Calu3 (cell line): ENCODE measurements at regions not wholly inside any gene's neighbourhood (a gene's known extent, or its start where the extent isn't known, plus 50 kb on each side); places are given as distances from the start of the nearest gene placed in this dataset.

Source experiments
- BruUV-seq: library from RNA; stranded (reverse); fragments of 400-500 nt; replicated peaks from 2 replicates; lab custom pipeline; 2021; lab: Mats Ljungman, UMichigan
- CTCF ChIA-PET: fragments of 300-600 bp; sonication (Branson Sonifier 250); formaldehyde crosslinking; loops from one replicate; lab custom pipeline; 2022; ENCODE audit warnings: antibody characterized with exemption; lab: Charles Lee
- DNase-seq: peaks from one replicate; pipeline ENCODE4 v3.0.0; 2022
- H3K27ac Mint-ChIP-seq: one replicate; pipeline ENCODE4 v1.8.0; 2022; ENCODE audit warnings: mixed read lengths; ENCODE audit not compliant: unreplicated experiment
- H3K27me3 Mint-ChIP-seq: one replicate; pipeline ENCODE4 v1.8.0; 2022; ENCODE audit warnings: mixed read lengths; ENCODE audit not compliant: unreplicated experiment
- H3K36me3 Mint-ChIP-seq: one replicate; pipeline ENCODE4 v1.8.0; 2022; ENCODE audit warnings: mild to moderate bottlenecking, moderate library complexity, mixed read lengths; ENCODE audit not compliant: insufficient read depth, unreplicated experiment
- H3K4me1 Mint-ChIP-seq: one replicate; pipeline ENCODE4 v1.8.0; 2022; ENCODE audit warnings: mild to moderate bottlenecking, low read depth, mixed read lengths; ENCODE audit not compliant: unreplicated experiment
- H3K4me3 Mint-ChIP-seq: one replicate; pipeline ENCODE4 v1.8.0; 2022; ENCODE audit warnings: mild to moderate bottlenecking, low read depth, moderate library complexity, mixed read lengths; ENCODE audit not compliant: unreplicated experiment
- H3K9me3 Mint-ChIP-seq: one replicate; pipeline ENCODE4 v1.8.0; 2022; ENCODE audit warnings: low read depth, mixed read lengths; ENCODE audit not compliant: unreplicated experiment
- CTCF ChIP-seq: fragments of 200-600 bp; IDR thresholded peaks from one replicate; pipeline ENCODE4 v1.8.0; 2022; ENCODE audit warnings: antibody characterized with exemption; ENCODE audit not compliant: unreplicated experiment
- intact Hi-C: fragments of 100-400 bp; cut with micrococcal nuclease; formaldehyde crosslinking; loops from one replicate; pipeline ENCODE4 v1.10.0; 2022; ENCODE audit not compliant: unreplicated experiment

DNA sequence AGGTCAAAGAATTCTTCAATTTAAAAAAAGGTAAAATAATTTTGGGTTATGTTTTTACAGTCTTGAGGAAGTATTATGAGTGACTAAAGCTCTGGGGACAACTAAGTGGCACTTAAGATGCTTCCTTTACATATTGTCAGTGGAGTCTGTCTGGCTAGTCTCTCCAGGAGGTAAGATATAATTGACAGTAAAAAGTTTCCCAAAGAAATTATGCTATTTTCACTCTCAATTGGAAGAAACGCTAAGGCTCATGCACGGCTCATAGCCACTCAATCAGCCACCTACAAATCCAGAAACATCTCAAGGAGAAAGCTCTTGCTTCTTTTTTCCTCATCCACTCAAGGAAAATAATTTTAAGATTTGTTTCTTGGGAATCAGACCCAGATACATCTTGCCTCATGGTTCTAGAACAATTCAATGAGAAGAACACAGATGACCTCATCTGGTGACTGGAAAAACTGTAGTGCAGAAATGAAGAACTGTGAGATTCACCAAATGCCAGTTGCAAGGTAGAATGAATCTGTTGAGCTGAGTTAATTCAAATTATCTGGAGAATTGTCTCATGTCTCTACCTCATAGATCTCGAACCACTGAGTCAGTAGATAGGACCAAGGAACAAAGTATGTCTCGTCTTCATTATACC lies 252.9 kb downstream of the TPBG start:
- no peak for TF ChIP-seq CTCF
- H3K27ac Mint-ChIP-seq, result no peak overlapping the region
- DNase-seq, result no peak
- no peaks in the 10 kb centered on the region for H3K36me3 Mint-ChIP-seq
- BruUV-seq, result no TSS peak
- no peak overlapping the region for H3K4me3 Mint-ChIP-seq
- intact Hi-C loops, result no loop called here
- peaks cover 4% of the 10 kb centered on the region for H3K9me3 Mint-ChIP-seq
- H3K27me3 Mint-ChIP-seq, result no peaks in the 10 kb centered on the region
- CTCF ChIA-PET, result no interaction called here
- H3K4me1 Mint-ChIP-seq, result no peaks in the 10 kb centered on the region

- Mint-ChIP-seq H3K9me3 (peaks cover 9% of the 10 kb centered on the region), H3K4me3 (no peak overlapping the region), H3K36me3 (no peaks in the 10 kb centered on the region), H3K4me1 (no peaks in the 10 kb centered on the region), H3K27ac (no peak overlapping the region), H3K27me3 (no peaks in the 10 kb centered on the region)
- TF ChIP-seq CTCF, result no peak
- no TSS peak for BruUV-seq
- no peak for DNase-seq
- intact Hi-C loops, result no loop called here
- CTCF ChIA-PET, result interaction anchor here (0.7 kb wide), 1 partner anchor 436 kb away, joined by 5 read pairs; no protein-coding TSS in a partner anchor
Measured at GRCh38 chr6:82617648-82618047, 254.0 kb downstream of the TPBG start.

DNA sequence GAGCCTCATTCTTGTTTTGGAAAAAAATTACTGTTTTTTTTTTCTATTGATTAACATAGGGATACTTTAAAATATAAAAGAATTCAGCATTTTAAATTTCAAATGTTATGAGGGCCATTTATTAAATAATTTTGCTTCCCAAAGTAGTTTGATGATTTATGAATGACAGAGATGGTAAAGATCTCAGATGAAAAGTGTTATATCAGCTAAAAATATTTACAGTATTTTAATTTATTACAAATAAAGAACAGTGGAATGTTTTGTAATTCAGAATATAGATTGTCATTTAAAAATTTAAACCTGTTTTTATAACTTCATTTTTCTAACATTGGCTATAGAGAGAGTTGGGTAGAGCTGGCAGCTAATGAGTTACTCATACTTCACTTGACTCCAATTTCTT lies 256.0 kb downstream of the TPBG start:
- no peak overlapping the region for H3K4me3 Mint-ChIP-seq
- H3K9me3 Mint-ChIP-seq, result peaks cover 9% of the 10 kb centered on the region
- no TSS peak for BruUV-seq
- no peaks in the 10 kb centered on the region for H3K27me3 Mint-ChIP-seq
- no peaks in the 10 kb centered on the region for H3K36me3 Mint-ChIP-seq
- intact Hi-C loops, result no loop called here
- DNase-seq, result no peak
- no peaks in the 10 kb centered on the region for H3K4me1 Mint-ChIP-seq
- H3K27ac Mint-ChIP-seq, result no peak overlapping the region
- CTCF ChIA-PET, result interaction anchor here (1.0 kb wide), 1 partner anchor 14 kb away, joined by 3 read pairs; no protein-coding TSS in a partner anchor
- TF ChIP-seq CTCF, result no peak

DNA sequence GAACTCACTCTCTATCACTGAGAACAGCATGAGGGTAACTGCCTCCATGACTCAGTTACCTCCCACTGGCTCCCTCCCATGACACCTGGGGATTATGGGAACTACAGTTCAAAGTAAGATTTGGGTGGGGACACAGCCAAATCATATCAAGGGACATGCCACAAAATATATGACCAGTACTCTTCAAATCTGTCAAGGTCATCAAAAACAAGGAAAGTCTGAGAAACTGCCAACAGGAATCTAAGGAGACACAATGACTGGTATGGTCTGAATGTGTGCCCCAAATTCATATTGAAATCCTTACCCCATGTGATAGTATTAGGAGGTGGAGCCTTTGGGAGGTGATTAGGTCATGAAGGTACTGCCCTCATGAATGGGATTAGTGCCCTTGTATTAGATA lies 258.8 kb downstream of the TPBG start:
- DNase-seq, result no peak
- Mint-ChIP-seq H3K9me3 (peaks cover 9% of the 10 kb centered on the region), H3K27me3 (no peaks in the 10 kb centered on the region), H3K4me1 (no peaks in the 10 kb centered on the region), H3K4me3 (no peak overlapping the region), H3K36me3 (no peaks in the 10 kb centered on the region), H3K27ac (no peak overlapping the region)
- no TSS peak for BruUV-seq
- CTCF ChIA-PET, result no interaction called here
- TF ChIP-seq CTCF, result no peak
- intact Hi-C loops, result no loop called here
